Pons (tissue), 1 donor: ENCODE measurements at regions not wholly inside any gene's neighbourhood (a gene's known extent, or its start where the extent isn't known, plus 50 kb on each side); places are given as distances from the start of the nearest gene placed in this dataset.

Experiments used
- DNase-seq: peaks from one replicate; pipeline ENCODE4 v3.0.0-alpha.2; 2016; ENCODE audit warnings: low spot score

GRCh38 chr4:163582703-163583102 lies 88.2 kb downstream of the TMA16 start:
- no peak for DNase-seq

DNA sequence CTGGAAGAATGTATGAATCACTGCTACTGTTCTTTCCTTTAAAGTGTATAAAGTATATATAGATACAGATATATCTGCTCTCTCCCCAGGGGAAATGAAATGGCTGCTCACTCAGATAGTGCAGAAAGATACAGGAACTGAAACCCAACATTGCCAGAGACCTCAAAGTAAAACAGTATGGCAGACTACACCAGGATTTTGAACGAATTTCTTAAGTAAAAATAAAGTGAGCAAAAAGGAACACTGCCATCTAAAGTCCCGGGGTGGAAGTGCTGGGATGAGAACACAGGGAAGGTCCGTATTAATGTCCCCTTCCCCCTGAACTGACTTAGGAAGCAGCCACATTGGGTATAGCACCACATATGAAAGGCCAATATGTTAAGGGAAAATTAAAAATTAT lies 93.4 kb downstream of the TMA16 start:
- DNase-seq, result no peak

- DNase-seq, result no peak
Observed at GRCh38 chr4:163588532-163588931, 94.0 kb downstream of the TMA16 start.

GRCh38 chr4:163590103-163590502 lies 95.6 kb downstream of the TMA16 start:
- no peak for DNase-seq

- DNase-seq, result no peak
Observed at GRCh38 chr4:163590619-163591264, 96.3 kb downstream of the TMA16 start.

- DNase-seq, result peak; percentile 60
Observed at GRCh38 chr4:163591614-163592020, 97.1 kb downstream of the TMA16 start.

DNA sequence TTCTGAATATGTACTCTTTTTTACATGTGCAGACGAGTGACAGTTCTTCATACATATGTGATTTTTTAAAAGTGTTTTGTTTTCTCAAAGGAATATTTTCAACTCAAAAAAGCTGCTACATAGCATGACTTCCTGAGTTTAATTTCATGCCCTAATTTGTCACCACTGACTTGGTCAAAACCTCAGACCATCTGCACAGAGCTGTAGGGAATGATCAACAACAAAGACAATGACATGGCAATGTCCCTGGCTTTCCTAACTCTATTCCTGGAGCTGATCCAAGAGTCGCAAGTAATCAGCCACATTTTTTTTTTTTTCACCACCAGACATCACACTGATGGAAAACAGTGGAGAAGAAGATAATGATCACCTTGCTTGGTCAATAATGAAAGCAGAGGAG lies 97.7 kb downstream of the TMA16 start:
- DNase-seq, result peak; percentile 33

DNA sequence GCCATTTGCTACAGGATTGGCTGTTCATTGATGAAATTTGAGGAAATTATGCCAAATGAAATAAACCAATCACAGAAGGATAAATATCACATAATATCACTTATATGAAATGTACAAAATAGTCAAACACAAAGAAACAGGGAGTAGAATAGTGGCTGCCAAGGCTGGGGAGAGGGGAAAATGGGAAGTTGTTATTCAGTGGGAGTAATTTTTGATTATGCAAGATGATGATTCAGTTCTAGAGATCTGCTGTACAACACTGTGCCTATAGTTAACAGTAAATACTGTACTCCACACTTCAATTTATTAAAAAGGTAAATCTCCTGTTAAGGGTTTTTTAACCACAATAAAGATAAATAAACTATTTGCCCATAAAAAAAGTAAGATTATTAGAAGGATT lies 101.1 kb downstream of the TMA16 start:
- DNase-seq, result no peak

- DNase-seq, result no peak
Observed at GRCh38 chr4:163598028-163598427, 103.5 kb downstream of the TMA16 start.

- no peak for DNase-seq
Observed at GRCh38 chr4:163598489-163598888, 104.0 kb downstream of the TMA16 start.

GRCh38 chr4:163600727-163601126 lies 106.2 kb downstream of the TMA16 start:
- peak; percentile 46 for DNase-seq

DNA sequence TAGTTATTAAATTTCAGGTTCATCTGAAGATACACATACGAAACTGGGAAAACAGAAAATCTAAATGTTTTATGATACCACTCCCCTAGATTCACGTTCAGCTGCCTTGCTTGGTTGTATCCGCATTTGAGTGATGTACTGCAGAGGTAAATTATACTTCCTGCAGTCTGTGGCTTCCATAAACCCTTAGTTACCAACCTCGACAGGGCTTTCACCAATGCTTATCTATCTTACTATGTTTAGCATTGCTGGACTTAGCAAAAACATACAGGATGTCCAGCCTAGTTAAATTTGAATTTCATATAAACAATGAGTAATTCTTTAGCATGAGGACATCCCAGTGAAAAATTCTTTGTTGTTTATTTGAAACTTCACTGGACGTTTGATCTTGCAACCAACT lies 108.8 kb downstream of the TMA16 start:
- DNase-seq, result no peak

GRCh38 chr4:163606896-163607691 lies 112.6 kb downstream of the TMA16 start:
- DNase-seq, result peak; percentile 71

GRCh38 chr4:163609019-163609418 lies 114.5 kb downstream of the TMA16 start:
- DNase-seq, result no peak

- peak; percentile 56 for DNase-seq
Observed at GRCh38 chr4:163610648-163611047, 116.2 kb downstream of the TMA16 start.

GRCh38 chr4:163611182-163611581 lies 116.7 kb downstream of the TMA16 start:
- DNase-seq, result no peak

DNA sequence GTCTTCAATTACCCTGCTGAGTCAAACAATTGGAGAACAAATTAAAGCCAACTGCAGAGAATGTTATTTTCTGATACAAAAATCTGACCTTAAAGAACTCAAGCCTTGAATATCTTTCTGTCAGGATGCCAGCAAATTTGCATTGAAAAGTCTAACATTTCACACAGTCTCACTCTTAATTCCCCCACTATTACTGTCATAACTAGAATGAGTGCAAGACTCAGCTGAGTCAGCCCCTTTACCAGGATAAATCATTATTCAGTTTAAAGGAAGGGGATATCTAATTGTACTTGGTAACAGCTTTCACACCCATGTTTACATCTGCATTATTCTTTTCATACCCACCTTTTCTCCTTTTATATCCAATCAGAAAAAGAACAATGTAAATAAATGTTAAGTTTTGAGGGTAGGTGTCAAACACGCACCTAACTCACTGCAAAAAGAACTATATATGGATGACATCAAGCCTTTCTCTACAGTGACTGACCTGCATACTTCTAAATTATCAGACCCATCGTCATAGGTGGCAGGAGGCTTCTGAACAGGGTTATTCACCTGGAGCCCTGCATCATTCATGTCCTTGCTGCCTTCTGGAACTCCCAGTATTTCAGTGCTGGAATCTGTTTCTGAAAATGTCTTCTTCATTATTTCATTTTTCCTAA lies 117.4 kb downstream of the TMA16 start:
- no peak for DNase-seq

GRCh38 chr4:163612762-163613161 lies 118.3 kb downstream of the TMA16 start:
- no peak for DNase-seq

- peak; percentile 68 for DNase-seq
Observed at GRCh38 chr4:163613383-163613782, 118.9 kb downstream of the TMA16 start.

DNA sequence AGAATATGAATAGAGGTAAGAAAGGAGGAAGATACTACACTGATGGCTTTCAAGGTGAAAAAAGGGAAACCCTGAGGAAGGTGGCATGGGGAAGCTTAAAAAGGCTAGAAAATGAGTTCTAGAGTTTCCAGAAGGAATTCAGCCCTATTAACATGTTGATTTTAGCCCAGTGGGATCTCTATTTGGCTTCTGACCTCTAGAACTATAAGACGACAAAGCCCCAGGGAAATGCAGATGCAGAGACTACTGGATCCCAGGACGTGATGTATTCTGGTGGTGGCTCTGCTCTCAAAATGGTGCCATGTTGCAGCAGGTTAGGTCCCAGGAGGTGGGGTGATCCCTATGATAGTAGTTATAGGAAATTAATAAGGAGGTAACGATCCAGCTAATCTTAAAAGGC lies 120.4 kb downstream of the TMA16 start:
- DNase-seq, result no peak

GRCh38 chr4:163618845-163619244 lies 124.4 kb downstream of the TMA16 start:
- no peak for DNase-seq

GRCh38 chr4:163620738-163621137 lies 126.2 kb downstream of the TMA16 start:
- no peak for DNase-seq

- DNase-seq, result no peak
Observed at GRCh38 chr4:163621821-163622220, 127.3 kb downstream of the TMA16 start.
